ENCODE measurements at regions not wholly inside any gene's neighbourhood (a gene's known extent, or its start where the extent isn't known, plus 50 kb on each side); places are given as distances from the start of the nearest gene placed in this dataset.
"Not testable (repeated sequence)": the region's sequence is repeated elsewhere in the genome, so short reads cannot be mapped to it uniquely, and the experiment has no call there.

- DNase-seq, result peak; percentile 8
Measured at GRCh38 chr18:64707052-64707451, 558.2 kb upstream of the LINC00305 start.

GRCh38 chr18:64699081-64699480 is 550.2 kb upstream of the LINC00305 start:
- no peak for DNase-seq

GRCh38 chr18:64695851-64696553 is 547.1 kb upstream of the LINC00305 start:
- peak; percentile 34 for DNase-seq

GRCh38 chr18:64693766-64694165 is 544.9 kb upstream of the LINC00305 start:
- DNase-seq, result no peak

- DNase-seq, result no peak
Measured at GRCh38 chr18:64692826-64693225, 543.9 kb upstream of the LINC00305 start.

GRCh38 chr18:64679121-64679520 is 530.2 kb upstream of the LINC00305 start:
- no peak for DNase-seq

- no peak for DNase-seq
Measured at GRCh38 chr18:64678048-64678447, 529.2 kb upstream of the LINC00305 start.

- no peak for DNase-seq
Measured at GRCh38 chr18:64674694-64675093, 525.8 kb upstream of the LINC00305 start.

- DNase-seq, result not testable (repeated sequence)
Measured at GRCh38 chr18:64671293-64671692, 522.4 kb upstream of the LINC00305 start.

GRCh38 chr18:64668461-64668962 is 519.6 kb upstream of the LINC00305 start:
- no peak for DNase-seq

GRCh38 chr18:64663086-64663485 is 514.2 kb upstream of the LINC00305 start:
- DNase-seq, result no peak

- no peak for DNase-seq
Measured at GRCh38 chr18:64659196-64659595, 510.3 kb upstream of the LINC00305 start.

GRCh38 chr18:64653068-64653467 is 504.2 kb upstream of the LINC00305 start:
- no peak for DNase-seq

GRCh38 chr18:64650068-64650467 is 501.2 kb upstream of the LINC00305 start:
- DNase-seq, result no peak

GRCh38 chr18:64645753-64646152 is 496.9 kb upstream of the LINC00305 start:
- no peak for DNase-seq

- no peak for DNase-seq
Measured at GRCh38 chr18:64639536-64639935, 490.6 kb upstream of the LINC00305 start.

GRCh38 chr18:64620971-64621560 is 472.2 kb upstream of the LINC00305 start:
- no peak for DNase-seq

- DNase-seq, result no peak
Measured at GRCh38 chr18:64618390-64618789, 469.5 kb upstream of the LINC00305 start.

- DNase-seq, result no peak
Measured at GRCh38 chr18:64615021-64615420, 466.1 kb upstream of the LINC00305 start.

- no peak for DNase-seq
Measured at GRCh38 chr18:64614446-64614845, 465.6 kb upstream of the LINC00305 start.

GRCh38 chr18:64592246-64592645 is 443.4 kb upstream of the LINC00305 start:
- no peak for DNase-seq

- DNase-seq, result no peak
Measured at GRCh38 chr18:64589000-64589399, 440.1 kb upstream of the LINC00305 start.

GRCh38 chr18:64566456-64566855 is 417.6 kb upstream of the LINC00305 start:
- DNase-seq, result no peak

- DNase-seq, result no peak
Measured at GRCh38 chr18:64562651-64563050, 413.8 kb upstream of the LINC00305 start.

- no peak for DNase-seq
Measured at GRCh38 chr18:64546451-64546850, 397.6 kb upstream of the LINC00305 start.
